ENCODE measurements at regions not wholly inside any gene's neighbourhood (a gene's known extent, or its start where the extent isn't known, plus 50 kb on each side); places are given as distances from the start of the nearest gene placed in this dataset.
A peak's percentile ranks its signal among the peaks of the same experiment; 100 is the strongest.

- H3K4me1 ChIP-seq (ENCODE audit: control insufficient read depth in 5 of 5, insufficient read depth in 5 of 5, low read length in 5 of 5): peaks cover 0 to 5% (median 0%) of the 10 kb centered on the region in 5 donors
- H3K9me3 ChIP-seq (ENCODE audit: control insufficient read depth in 4 of 4, insufficient read depth in 3 of 4, low read length in 3 of 4): peaks cover 0 to 3% (median 2%) of the 10 kb centered on the region in 4 donors
- TF ChIP-seq CTCF (IDR thresholded peaks at IDR 0.05; ENCODE audit: control extremely low read depth, extremely low read depth): no peak
- ATAC-seq (ENCODE audit: insufficient read depth, low FRiP score) (no peak), DNase-seq (no peak)
- WGBS, 2 donors: 92 to 100% methylated on average over 2 of the region's 2 CpGs
- H3K27me3 ChIP-seq (ENCODE audit: control insufficient read depth in 3 of 3, insufficient read depth in 3 of 3, low read length in 2 of 3): no peaks in the 10 kb centered on the region
- no peak overlapping the region for H3K27ac ChIP-seq (ENCODE audit: low read depth in 1 of 2, low read length in 1 of 2)
- H3K4me3 ChIP-seq: no peak overlapping the region
- H3K9ac ChIP-seq (ENCODE audit: insufficient read depth in 1 of 2, low read length in 2 of 2): no peak overlapping the region
- no peaks in the 10 kb centered on the region for H3K36me3 ChIP-seq (ENCODE audit: control insufficient read depth in 4 of 4, insufficient read depth in 4 of 4, low read length in 4 of 4)
Observed at GRCh38 chr10:6364283-6364682, 161.6 kb downstream of the PFKFB3 start.

- H3K9ac ChIP-seq (ENCODE audit: insufficient read depth in 1 of 2, low read length in 2 of 2): no peak overlapping the region
- H3K27me3 ChIP-seq (ENCODE audit: control insufficient read depth in 3 of 3, insufficient read depth in 3 of 3, low read length in 2 of 3): no peaks in the 10 kb centered on the region
- H3K4me3 ChIP-seq: no peak overlapping the region
- no peak overlapping the region for H3K27ac ChIP-seq (ENCODE audit: low read depth in 1 of 2, low read length in 1 of 2)
- WGBS, 2 donors: 41 to 65% methylated on average over 3 of the region's 3 CpGs
- H3K9me3 ChIP-seq (ENCODE audit: control insufficient read depth in 4 of 4, insufficient read depth in 3 of 4, low read length in 3 of 4): peaks cover 0 to 3% (median 2%) of the 10 kb centered on the region in 4 donors
- TF ChIP-seq CTCF (IDR thresholded peaks at IDR 0.05; ENCODE audit: control extremely low read depth, extremely low read depth): no peak
- ATAC-seq (ENCODE audit: insufficient read depth, low FRiP score) (no peak), DNase-seq (peak in 1 of 3 donors; percentile 13)
- H3K36me3 ChIP-seq (ENCODE audit: control insufficient read depth in 4 of 4, insufficient read depth in 4 of 4, low read length in 4 of 4): no peaks in the 10 kb centered on the region
- H3K4me1 ChIP-seq (ENCODE audit: control insufficient read depth in 5 of 5, insufficient read depth in 5 of 5, low read length in 5 of 5): peaks cover 0 to 5% (median 0%) of the 10 kb centered on the region in 5 donors
Observed at GRCh38 chr10:6364893-6365292, 162.2 kb downstream of the PFKFB3 start.

GRCh38 chr10:6365384-6365783, 162.7 kb downstream of the PFKFB3 start:
- H3K4me3 ChIP-seq: no peak overlapping the region
- ATAC-seq (ENCODE audit: insufficient read depth, low FRiP score): no peak
- no peaks in the 10 kb centered on the region for H3K27me3 ChIP-seq (ENCODE audit: control insufficient read depth in 3 of 3, insufficient read depth in 3 of 3, low read length in 2 of 3)
- no peak overlapping the region for H3K9ac ChIP-seq (ENCODE audit: insufficient read depth in 1 of 2, low read length in 2 of 2)
- no peak for TF ChIP-seq CTCF (IDR thresholded peaks at IDR 0.05; ENCODE audit: control extremely low read depth, extremely low read depth)
- peaks cover 0 to 3% (median 2%) of the 10 kb centered on the region in 4 donors for H3K9me3 ChIP-seq (ENCODE audit: control insufficient read depth in 4 of 4, insufficient read depth in 3 of 4, low read length in 3 of 4)
- no peaks in the 10 kb centered on the region for H3K36me3 ChIP-seq (ENCODE audit: control insufficient read depth in 4 of 4, insufficient read depth in 4 of 4, low read length in 4 of 4)
- 50 to 79% methylated on average over 4 of the region's 4 CpGs for WGBS, 2 donors
- peaks cover 0 to 5% (median 0%) of the 10 kb centered on the region in 5 donors for H3K4me1 ChIP-seq (ENCODE audit: control insufficient read depth in 5 of 5, insufficient read depth in 5 of 5, low read length in 5 of 5)
- DNase-seq: no peak
- no peak overlapping the region for H3K27ac ChIP-seq (ENCODE audit: low read depth in 1 of 2, low read length in 1 of 2)

All from lung (tissue), 11 donors.